ENCODE measurements at regions not wholly inside any gene's neighbourhood (a gene's known extent, or its start where the extent isn't known, plus 50 kb on each side); places are given as distances from the start of the nearest gene placed in this dataset.

GRCh38 chr7:15140431-15140830 lies 237.9 kb upstream of the DGKB start:
- TF ChIP-seq CTCF (IDR thresholded peaks at IDR 0.05), result no peak
- no peak for TF ChIP-seq REST (IDR thresholded peaks at IDR 0.05; ENCODE audit: insufficient read depth in 1 of 2, low read depth in 2 of 2, low read length in 1 of 2)
- TF ChIP-seq POLR2AphosphoS5 (IDR thresholded peaks at IDR 0.05; ENCODE audit: low read depth, low read length), result no peak
